Immature natural killer cell (primary cell): ENCODE measurements at regions not wholly inside any gene's neighbourhood (a gene's known extent, or its start where the extent isn't known, plus 50 kb on each side); places are given as distances from the start of the nearest gene placed in this dataset.
"Not testable (repeated sequence)": the region's sequence is repeated elsewhere in the genome, so short reads cannot be mapped to it uniquely, and the experiment has no call there.

Source experiments
- DNase-seq, 3 donors: peaks; one replicate each; pipeline ENCODE4 v3.0.0; 2022; ENCODE audit warnings: mixed read lengths in 1 of 3
- H3K27ac Mint-ChIP-seq, 6 donors: one replicate each; pipeline ENCODE4 v1.8.0; 2020; ENCODE audit warnings: mixed read lengths in 6 of 6, mild to moderate bottlenecking in 5 of 6, inconsistent platforms in 4 of 6, moderate library complexity in 3 of 6
- H3K27me3 Mint-ChIP-seq, 3 donors: one replicate each; pipeline ENCODE4 v1.8.0; 2020 to 2021; ENCODE audit warnings: low read depth in 3 of 3, mild to moderate bottlenecking in 3 of 3, mixed read lengths in 3 of 3, moderate library complexity in 3 of 3, inconsistent platforms in 1 of 3
- H3K36me3 Mint-ChIP-seq, 3 donors: one replicate each; pipeline ENCODE4 v1.8.0; 2020; ENCODE audit warnings: mixed read lengths in 3 of 3, inconsistent platforms in 2 of 3, mild to moderate bottlenecking in 2 of 3
- H3K4me1 Mint-ChIP-seq, 2 donors: one replicate each; pipeline ENCODE4 v1.8.0; 2020; ENCODE audit warnings: inconsistent platforms in 2 of 2, mild to moderate bottlenecking in 2 of 2, mixed read lengths in 2 of 2, moderate library complexity in 1 of 2
- H3K4me3 Mint-ChIP-seq, 5 donors: one replicate each; pipeline ENCODE4 v1.8.0; 2020; ENCODE audit warnings: mild to moderate bottlenecking in 5 of 5, mixed read lengths in 5 of 5, inconsistent platforms in 3 of 5, moderate library complexity in 3 of 5
- H3K9me3 Mint-ChIP-seq, 6 donors: one replicate each; pipeline ENCODE4 v1.8.0; 2020; ENCODE audit warnings: mild to moderate bottlenecking in 6 of 6, mixed read lengths in 6 of 6, inconsistent platforms in 4 of 6, moderate library complexity in 3 of 6

DNA sequence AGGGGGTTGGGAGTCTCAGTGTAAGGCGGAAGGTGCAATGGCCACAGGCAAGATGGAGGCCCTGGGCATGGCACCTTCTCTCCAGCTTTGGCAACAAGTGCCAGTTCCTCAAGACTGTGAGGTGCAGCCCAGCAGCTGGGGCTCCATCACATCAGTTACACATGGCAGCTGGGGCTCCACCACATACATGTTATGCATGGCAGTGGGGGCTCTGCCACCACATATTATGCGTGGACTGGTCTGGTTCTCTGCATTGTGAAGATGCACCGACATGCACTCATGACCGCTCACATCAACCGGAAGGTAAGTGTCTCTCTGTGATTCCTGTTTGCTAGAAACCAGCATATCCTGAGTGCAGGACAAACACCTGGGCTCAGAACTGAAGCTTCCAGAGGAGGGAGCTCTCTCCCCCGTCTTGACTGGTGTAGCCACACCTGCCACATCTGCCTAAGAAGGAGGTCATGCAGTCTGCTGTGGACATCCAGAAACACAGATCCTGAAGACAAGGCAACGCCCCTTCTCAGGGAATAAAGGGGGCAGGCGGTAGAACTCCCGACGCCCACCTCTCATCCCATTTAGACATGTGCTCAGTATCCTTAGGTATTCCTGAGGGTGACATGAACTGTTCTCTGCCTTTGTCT lies 104.1 kb upstream of the TMPRSS2 start:
- peaks cover 0 to 5% (median 4%) of the 10 kb centered on the region in 3 donors for H3K27me3 Mint-ChIP-seq

DNA sequence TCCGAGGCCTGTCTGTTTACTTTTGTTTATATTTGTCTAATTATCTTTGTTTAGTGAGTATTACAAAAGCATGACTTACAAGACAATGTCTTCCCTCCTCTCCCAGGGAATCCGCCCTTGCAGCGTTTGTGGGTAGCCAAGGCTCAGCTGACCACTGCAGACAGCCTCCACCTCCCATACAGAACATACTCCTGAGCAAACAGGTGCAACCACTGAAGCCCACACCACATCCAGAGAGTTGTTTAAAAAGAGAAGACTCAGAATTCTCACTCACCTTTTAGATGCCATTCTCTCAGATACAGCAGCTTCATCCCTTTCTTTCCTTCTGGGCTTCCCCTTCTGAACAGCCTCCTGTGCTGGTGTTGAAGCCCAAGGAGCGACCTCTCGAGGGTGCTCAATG lies 103.5 kb upstream of the TMPRSS2 start:
- H3K36me3 Mint-ChIP-seq = no peaks in the 10 kb centered on the region
- no peaks in the 10 kb centered on the region for H3K9me3 Mint-ChIP-seq
- no peaks in the 10 kb centered on the region for H3K4me1 Mint-ChIP-seq
- DNase-seq = no peak
- H3K4me3 Mint-ChIP-seq = no peak overlapping the region
- peaks cover 0 to 5% (median 4%) of the 10 kb centered on the region in 3 donors for H3K27me3 Mint-ChIP-seq
- H3K27ac Mint-ChIP-seq = no peak overlapping the region

More for the DNA sequence above, 104.1 kb upstream of the TMPRSS2 start:
- Mint-ChIP-seq H3K9me3 (no peaks in the 10 kb centered on the region), H3K27ac (no peak overlapping the region), H3K36me3 (no peaks in the 10 kb centered on the region), H3K4me1 (no peaks in the 10 kb centered on the region), H3K4me3 (no peak overlapping the region)
- no peak for DNase-seq

DNA sequence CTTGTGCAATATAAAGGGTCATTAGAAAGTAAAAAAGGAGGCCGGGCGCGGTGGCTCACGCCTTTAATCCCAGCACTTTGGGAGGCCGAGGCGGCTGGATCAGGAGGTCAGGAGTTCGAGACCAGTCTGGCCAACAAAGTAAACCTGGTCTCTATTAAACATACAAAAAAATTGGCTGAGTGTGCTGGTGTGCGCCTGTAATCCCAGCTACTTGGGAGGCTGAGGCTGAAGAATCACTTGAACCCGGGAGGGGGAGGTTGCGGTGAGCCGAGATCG lies 102.8 kb upstream of the TMPRSS2 start:
- not testable (repeated sequence) for H3K9me3 Mint-ChIP-seq, DNase-seq, H3K36me3 Mint-ChIP-seq, H3K27me3 Mint-ChIP-seq, H3K27ac Mint-ChIP-seq, H3K4me3 Mint-ChIP-seq, H3K4me1 Mint-ChIP-seq

DNA sequence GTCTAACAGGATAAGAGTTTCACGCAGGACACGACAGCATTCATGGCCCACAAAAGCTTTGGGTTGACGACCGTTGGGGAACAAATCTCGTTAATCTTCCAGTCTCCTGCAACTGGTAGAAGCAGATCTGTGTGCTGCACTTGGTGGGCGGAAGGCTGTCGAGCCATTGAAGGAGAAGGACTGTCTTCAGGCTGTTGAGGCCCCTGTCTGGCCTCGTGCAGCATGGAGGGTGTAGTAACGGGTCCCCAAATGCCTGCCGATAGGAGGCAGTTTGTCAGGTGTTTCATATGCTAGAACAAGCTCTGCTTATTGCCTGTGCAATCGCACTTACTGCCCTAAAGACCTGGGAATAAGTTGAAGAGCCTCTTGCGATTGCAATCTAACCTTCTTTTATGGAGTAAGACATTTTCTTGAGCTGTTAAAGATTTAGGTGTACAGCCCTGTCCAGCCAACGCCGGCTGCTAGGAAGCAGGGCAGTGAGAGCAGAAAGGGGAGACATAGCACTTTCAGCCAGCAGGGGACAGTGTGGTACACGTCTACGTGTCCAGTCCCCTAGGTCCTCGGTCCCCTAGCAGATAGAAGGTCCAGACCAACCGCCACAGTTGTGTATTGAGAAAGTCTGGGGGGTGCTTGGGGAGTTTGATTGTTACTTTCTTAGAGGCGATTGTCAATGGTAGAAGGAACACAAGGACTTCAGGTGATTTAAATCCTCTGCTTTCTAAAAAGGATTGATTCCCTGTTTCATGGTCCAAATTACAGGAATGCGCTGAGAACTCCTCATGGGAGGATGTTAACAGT lies 102.3 kb upstream of the TMPRSS2 start:
- Mint-ChIP-seq H3K4me3 (no peak overlapping the region), H3K27me3 (peaks cover 0 to 5% (median 0%) of the 10 kb centered on the region in 3 donors), H3K27ac (no peak overlapping the region), H3K4me1 (no peaks in the 10 kb centered on the region), H3K36me3 (no peaks in the 10 kb centered on the region), H3K9me3 (no peaks in the 10 kb centered on the region)
- DNase-seq = no peak

DNA sequence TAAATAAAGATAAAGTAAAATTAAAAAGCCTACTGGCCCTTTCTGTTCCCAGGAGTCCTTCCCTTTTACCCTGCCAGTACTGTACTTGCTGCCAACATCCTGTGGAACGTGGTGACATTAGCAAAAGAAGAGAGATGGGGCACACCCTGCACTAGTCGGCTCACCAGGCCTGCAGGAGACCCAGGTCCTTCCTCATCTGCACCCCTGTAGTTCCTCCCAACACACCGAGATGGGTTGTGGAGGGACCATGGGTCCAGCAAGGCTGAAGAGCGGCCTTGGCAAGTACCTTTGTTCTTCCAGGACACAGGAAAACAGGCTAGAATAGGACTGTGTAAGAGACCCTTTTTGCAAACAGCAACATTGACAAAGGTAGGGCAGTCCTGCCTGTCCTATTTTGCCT lies 98.7 kb upstream of the TMPRSS2 start:
- Mint-ChIP-seq H3K9me3 (no peaks in the 10 kb centered on the region), H3K4me3 (no peak overlapping the region), H3K27me3 (peaks cover 0 to 7% (median 0%) of the 10 kb centered on the region in 3 donors), H3K27ac (no peak overlapping the region), H3K4me1 (no peaks in the 10 kb centered on the region), H3K36me3 (no peaks in the 10 kb centered on the region)
- no peak for DNase-seq

DNA sequence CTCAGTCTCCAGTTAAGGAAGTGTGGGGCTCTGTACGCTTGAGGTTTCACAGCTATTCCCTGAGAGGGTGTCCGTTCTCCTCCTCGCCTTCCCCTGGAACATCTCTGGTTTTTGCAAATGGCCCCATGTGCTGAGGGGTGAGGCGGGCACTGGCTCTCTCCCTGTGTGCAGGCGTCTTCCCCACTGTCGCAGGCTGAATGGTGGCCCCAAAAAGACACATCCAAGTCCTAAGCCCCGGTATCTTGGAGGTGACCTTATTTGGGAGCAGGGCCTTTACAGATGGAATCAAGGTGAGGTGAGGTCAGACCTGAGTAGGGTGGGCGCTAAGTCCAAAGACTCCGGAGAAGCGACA lies 98.0 kb upstream of the TMPRSS2 start:
- peaks cover 0 to 6% (median 0%) of the 10 kb centered on the region in 3 donors for H3K27me3 Mint-ChIP-seq
- no peak overlapping the region for H3K4me3 Mint-ChIP-seq
- H3K27ac Mint-ChIP-seq = no peak overlapping the region
- H3K4me1 Mint-ChIP-seq = no peaks in the 10 kb centered on the region
- no peaks in the 10 kb centered on the region for H3K9me3 Mint-ChIP-seq
- no peak for DNase-seq
- H3K36me3 Mint-ChIP-seq = no peaks in the 10 kb centered on the region

DNA sequence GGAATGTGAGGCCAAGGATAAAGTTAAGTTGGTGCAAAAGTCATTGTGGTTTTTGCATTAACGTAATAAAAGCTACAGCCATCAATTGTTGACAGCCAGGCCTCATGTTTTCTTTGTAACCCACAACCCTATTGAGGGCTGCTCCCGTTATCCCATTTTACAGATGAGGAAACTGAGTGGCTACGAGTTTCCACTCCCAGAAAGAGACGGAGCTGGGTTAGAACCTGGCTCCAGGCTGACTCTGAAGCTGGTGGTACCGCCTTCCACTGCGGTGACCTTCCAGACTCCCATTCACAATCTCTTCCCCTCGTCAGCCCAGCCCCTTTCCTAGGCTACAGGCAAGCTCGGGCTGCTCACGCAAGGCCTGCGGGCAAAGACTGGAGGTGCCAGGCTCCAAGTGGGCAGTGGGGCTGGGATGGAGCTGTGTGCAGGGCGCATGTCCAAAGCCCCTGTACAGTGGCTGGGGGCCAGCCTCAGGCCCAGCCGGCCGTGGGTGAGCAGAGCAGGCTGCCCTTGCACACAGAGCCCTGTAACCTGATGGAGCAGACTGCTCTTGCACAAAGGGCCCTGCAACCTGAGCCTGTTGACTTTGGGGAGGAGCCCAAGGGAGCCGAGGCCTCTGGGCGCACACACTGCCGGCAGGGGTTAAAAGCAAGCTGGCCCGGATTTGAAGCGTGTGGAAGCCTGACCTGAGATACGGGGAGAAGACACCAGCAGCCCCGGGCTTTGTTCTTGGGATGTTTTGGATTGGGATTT lies 97.4 kb upstream of the TMPRSS2 start:
- no peaks in the 10 kb centered on the region for H3K4me1 Mint-ChIP-seq
- H3K27me3 Mint-ChIP-seq = peaks cover 0 to 4% (median 0%) of the 10 kb centered on the region in 3 donors
- H3K4me3 Mint-ChIP-seq = no peak overlapping the region
- DNase-seq = no peak
- no peaks in the 10 kb centered on the region for H3K9me3 Mint-ChIP-seq
- H3K27ac Mint-ChIP-seq = no peak overlapping the region
- no peaks in the 10 kb centered on the region for H3K36me3 Mint-ChIP-seq

DNA sequence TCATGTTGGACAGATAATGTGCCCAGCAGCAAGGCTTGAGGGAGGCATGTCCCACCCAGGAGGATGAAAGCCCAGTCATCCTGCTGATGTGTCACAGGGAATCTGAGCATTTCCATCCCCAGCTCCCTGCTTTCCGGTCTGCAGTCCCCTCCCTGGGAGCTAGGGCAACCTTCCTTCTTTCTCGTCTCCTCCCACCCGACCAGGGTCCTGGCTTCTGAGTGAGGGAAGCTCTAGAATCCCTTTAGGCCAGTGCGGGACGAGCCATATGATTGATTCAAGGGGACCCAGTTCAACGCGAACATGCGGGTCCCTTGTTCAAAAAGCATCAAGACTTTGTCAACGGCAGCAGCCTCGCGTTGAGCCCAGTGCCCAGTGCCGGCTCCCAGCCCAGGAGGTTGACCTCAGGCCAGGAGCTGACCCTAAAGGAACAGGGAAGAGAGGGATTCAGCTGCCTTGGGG lies 96.7 kb upstream of the TMPRSS2 start:
- Mint-ChIP-seq H3K9me3 (no peaks in the 10 kb centered on the region), H3K4me3 (no peak overlapping the region), H3K27ac (no peak overlapping the region), H3K4me1 (no peaks in the 10 kb centered on the region), H3K27me3 (peaks cover 0 to 4% (median under 1%) of the 10 kb centered on the region in 3 donors), H3K36me3 (no peaks in the 10 kb centered on the region)
- DNase-seq = no peak

DNA sequence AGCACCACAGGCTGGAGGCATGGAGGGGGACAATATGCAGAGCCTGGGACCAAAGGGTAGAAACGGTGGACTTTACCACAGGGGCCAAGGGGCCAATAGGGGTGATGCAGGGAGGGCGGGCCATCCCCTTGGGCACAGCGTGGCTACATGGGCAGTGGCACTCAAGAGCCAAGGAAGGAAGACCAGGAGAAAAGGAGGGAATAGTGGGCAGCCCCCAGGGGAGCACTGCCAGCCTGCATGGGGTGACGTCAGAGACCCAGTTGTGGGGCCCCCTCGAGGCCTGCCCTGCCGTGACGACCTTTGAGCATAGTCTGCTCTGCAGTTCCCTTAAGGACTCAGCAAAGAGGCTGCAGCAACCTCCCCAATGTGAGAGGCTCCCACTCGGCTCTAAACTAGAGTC lies 95.5 kb upstream of the TMPRSS2 start:
- H3K36me3 Mint-ChIP-seq = no peaks in the 10 kb centered on the region
- no peaks in the 10 kb centered on the region for H3K9me3 Mint-ChIP-seq
- H3K4me1 Mint-ChIP-seq = no peaks in the 10 kb centered on the region
- H3K4me3 Mint-ChIP-seq = no peak overlapping the region
- DNase-seq = no peak
- no peak overlapping the region for H3K27ac Mint-ChIP-seq
- H3K27me3 Mint-ChIP-seq = peaks cover 0 to 4% (median 4%) of the 10 kb centered on the region in 3 donors

DNA sequence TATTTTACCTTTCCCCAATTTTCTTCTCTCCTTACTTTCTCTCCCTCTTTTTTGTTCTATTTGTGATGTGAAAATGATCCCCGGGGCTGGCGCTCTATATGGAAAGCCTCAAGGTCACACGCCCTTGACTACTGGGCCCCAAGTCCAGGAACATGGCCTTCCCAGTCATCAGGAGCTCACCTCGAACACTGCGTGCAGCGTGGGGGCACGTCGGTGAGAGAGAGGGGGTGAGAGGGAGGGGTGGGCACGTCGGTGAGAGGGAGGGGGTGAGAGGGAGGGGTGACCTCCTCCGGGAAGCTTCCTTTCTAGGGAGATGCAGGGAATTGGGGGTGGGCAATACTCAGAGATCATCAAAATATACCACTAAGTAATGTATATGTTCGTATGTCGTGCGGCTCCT lies 94.6 kb upstream of the TMPRSS2 start:
- Mint-ChIP-seq H3K27ac (no peak overlapping the region), H3K4me3 (no peak overlapping the region), H3K9me3 (no peaks in the 10 kb centered on the region), H3K36me3 (no peaks in the 10 kb centered on the region), H3K27me3 (peaks cover 0 to 4% (median 2%) of the 10 kb centered on the region in 3 donors), H3K4me1 (no peaks in the 10 kb centered on the region)
- DNase-seq = no peak

DNA sequence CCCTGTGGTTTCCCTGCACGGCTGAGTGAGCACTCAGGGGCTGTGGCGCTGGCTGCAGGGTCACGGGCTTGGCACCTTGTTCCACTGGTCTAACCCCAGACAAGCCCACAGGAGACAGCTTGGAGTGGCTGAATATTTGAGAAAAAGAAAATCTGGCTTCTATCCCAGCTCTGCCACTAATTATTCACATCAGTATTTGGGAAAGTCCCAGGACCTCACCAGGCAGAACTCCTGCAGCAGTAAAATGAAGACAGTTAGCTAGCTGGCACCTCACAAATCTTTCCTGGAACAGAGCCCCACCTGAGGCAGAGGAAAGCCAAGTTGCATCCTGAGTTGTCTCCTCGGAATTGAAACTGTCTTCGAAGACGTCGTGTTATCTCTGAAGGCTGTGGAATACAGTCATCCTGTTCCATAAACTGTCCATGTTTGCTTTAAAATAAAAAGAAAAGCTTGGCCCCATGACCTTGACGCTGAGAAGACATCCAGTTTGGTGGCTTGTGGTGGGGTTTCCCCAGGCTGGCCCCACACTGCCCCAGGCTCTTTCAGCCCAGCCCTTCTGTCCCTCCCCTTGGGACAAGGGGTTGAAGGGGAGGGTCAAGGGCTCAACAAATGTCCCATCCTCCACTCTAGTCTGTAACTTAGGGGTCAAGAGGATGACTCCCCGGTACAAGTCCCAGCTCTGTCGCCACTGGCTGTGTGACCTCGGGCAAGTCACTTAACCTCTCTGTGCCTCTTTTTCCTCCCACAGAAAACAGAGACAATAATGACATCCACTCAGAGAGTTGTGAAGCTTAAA lies 93.8 kb upstream of the TMPRSS2 start:
- Mint-ChIP-seq H3K27me3 (peaks cover 0 to 4% (median 2%) of the 10 kb centered on the region in 3 donors), H3K9me3 (no peaks in the 10 kb centered on the region), H3K4me3 (no peak overlapping the region), H3K27ac (no peak overlapping the region), H3K4me1 (no peaks in the 10 kb centered on the region), H3K36me3 (no peaks in the 10 kb centered on the region)
- no peak for DNase-seq

DNA sequence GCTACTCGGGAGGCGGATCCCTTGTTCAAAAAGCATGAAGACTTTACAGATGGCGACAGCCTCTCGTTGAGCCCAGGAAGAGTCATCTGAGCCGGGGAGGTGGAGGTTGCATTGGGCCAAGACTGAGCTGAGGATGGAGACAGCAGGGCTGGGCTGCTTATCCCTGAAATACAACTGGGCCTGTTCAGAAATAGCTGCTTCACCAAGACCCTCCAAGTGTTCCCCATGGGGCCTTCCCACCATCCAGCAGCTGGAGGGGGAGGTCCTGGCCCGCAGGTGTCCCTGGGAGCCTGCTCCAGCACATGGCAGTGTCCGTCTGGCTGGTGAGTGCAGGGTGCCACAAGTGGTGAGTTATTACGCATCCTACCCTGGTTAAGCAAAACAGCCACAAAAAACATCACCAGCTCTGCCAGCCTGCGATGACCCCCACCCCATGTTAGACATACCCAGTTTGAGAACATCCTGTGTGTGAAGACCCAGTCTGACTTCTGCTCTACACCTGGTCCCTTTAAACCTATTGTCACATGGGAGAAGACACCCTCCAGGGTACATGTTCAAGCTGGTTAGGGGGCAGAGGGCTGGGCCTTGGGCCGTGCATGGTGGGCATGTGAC lies 93.1 kb upstream of the TMPRSS2 start:
- no peaks in the 10 kb centered on the region for H3K36me3 Mint-ChIP-seq
- DNase-seq = no peak
- no peaks in the 10 kb centered on the region for H3K9me3 Mint-ChIP-seq
- H3K4me1 Mint-ChIP-seq = no peaks in the 10 kb centered on the region
- H3K27me3 Mint-ChIP-seq = peaks cover 0 to 4% (median 2%) of the 10 kb centered on the region in 3 donors
- no peak overlapping the region for H3K4me3 Mint-ChIP-seq
- H3K27ac Mint-ChIP-seq = no peak overlapping the region

DNA sequence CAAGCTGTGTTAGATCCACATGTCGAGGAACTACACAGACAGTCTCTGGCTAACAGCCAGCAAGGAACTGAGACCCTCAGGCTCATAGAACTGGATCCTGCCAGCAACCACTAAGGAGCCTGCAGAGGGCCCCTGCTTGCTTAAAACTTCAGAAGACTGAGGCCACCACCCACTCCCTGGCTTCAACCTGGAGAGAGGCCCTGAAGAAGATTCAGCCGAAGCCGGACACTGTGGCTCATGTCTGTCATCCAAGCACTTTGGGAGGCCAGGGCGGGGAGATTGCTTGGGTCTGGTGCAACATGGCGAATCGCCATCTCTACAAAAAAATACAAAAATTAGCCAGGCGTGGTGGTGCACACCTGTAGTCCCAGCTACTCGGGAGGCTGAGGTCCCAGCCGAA lies 92.6 kb upstream of the TMPRSS2 start:
- Mint-ChIP-seq H3K9me3 (no peaks in the 10 kb centered on the region), H3K36me3 (no peaks in the 10 kb centered on the region), H3K27me3 (peaks cover 0 to 4% (median 2%) of the 10 kb centered on the region in 3 donors), H3K27ac (no peak overlapping the region), H3K4me3 (no peak overlapping the region), H3K4me1 (no peaks in the 10 kb centered on the region)
- no peak for DNase-seq
